A204.1 (cell line): ENCODE measurements at regions not wholly inside any gene's neighbourhood (a gene's known extent, or its start where the extent isn't known, plus 50 kb on each side); places are given as distances from the start of the nearest gene placed in this dataset.

Source experiments
- FAIRE-seq: peaks from 2 replicates; lab custom pipeline; 2012; peaks lifted over from hg19 to GRCh38; lab: Jason Lieb, UNC

DNA sequence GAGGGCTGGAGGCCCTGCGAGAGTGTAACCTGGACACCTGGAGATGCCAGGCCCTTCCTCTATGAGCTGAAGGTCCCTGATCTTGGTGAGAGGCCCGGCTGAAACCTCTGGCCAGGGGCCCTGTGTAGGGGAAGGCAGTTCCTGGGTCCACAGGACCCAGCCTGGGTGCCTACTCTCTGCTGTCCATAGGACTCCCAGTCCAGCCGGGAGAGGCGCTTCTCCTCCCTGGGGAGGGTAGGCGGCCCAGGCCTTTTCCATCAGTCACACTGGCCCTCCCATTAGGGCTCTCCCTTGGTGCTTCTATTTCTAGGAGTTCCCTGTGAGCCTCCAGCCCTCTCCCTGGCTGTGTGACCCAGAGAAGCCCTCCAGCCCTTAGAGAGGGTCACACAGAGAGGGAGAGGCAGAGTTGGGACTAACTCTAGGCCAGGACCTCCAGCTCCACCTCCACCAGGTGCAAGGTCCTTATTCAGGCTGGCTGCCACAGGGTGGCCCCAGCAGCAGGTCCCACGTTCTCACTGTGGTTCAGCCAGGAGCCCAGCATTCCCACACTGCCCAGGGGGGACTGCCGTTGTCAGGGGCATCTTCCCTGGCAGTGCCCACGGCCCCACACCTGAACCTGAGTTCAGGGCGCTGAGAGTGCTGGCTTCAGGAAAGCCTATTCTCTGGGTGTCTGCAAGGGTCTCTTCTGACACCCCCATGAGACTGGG, 146.8 kb downstream of the SMAD6 start:
- FAIRE-seq = no peak

DNA sequence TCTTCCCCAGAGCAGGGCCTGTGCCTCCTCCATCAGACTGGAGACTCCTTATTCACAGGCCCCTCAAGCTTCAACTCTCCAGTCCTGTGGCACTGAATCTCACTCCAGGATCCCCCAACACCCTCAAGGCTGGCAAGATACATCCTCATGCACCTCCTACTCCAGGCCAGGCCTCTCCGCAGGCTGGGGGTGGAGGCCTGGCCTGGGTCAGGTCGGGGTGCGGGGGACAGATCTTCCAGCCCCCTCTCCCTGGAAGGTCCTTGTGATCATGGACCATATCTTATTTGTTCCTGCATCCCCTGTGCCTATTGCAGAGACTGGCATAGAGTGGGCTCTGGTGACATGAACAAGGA, 147.3 kb downstream of the SMAD6 start:
- FAIRE-seq = no peak

DNA sequence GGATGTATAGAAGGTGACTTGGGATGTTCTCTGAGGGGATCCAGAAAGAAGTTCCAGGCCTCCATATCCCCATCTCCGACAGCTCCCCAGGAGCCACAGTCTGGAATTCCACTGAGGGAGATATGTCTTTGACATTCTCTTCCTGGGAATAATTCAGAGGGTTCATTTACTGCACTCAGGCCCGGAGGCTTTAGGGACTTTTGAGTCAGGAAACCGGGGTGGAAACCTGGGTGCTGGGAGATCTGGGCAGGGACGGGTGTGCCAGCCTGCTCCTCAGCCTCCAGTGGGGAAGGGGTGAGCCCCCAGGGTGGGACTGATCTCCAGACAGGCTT, 147.7 kb downstream of the SMAD6 start:
- FAIRE-seq = no peak

DNA sequence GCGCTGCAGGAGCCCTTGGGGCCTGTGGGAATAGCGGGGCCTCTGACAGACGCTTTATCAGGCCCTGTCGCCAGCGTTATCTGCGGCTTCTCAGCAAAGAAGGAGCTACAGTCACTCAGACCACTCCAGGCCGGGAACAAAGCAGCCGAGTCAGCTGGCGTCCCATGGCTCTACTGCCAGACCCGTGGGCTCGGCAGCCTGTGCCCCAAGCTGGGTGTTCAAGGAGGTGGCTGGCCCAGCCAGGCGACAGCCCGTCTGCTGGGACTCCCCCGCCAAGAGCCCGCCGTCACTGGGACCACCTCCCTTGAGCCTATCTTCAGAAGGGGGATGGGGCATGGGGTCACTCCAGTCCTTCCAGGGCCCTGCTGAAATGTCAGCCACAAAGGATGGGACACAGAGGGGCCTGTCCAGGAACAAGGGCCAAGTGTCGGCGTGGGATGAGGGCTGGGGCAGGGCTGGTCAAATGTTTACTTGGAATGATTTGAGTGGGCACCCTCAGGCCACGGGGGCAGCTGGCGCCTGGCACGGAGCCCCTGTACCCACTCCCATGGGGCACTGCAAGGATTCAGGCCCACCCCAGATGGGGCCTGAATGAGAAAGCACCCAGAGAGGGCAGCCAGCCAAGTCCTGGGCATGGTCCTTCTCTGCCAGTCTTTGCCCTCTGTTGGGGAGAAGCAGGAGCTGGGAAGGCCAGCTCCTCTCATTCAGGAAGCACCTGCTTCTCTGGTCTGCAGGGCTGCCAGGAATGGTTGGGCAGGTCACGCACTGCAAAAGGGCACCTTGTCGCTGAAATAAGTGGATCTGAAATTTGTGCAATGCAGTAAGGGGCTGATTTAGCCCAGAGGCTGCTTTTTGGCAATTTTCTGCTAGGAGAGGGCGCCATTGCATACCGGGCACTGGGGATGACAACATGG, 148.3 kb downstream of the SMAD6 start:
- no peak for FAIRE-seq

DNA sequence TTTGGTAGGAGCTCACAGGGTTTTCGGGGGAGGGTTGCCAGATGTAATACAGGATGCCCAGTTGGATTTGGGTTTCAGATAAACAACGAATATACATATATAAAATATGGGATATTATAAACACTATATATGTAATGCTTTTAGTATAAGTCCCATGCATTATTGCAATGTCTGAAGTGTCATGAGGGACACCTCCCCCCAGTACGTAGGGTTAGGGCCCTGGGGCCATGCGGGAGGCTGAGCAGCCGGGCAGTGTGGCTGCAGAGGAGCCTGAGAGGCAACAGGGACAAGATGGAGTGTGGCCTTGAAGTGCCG, 148.9 kb downstream of the SMAD6 start:
- no peak for FAIRE-seq

DNA sequence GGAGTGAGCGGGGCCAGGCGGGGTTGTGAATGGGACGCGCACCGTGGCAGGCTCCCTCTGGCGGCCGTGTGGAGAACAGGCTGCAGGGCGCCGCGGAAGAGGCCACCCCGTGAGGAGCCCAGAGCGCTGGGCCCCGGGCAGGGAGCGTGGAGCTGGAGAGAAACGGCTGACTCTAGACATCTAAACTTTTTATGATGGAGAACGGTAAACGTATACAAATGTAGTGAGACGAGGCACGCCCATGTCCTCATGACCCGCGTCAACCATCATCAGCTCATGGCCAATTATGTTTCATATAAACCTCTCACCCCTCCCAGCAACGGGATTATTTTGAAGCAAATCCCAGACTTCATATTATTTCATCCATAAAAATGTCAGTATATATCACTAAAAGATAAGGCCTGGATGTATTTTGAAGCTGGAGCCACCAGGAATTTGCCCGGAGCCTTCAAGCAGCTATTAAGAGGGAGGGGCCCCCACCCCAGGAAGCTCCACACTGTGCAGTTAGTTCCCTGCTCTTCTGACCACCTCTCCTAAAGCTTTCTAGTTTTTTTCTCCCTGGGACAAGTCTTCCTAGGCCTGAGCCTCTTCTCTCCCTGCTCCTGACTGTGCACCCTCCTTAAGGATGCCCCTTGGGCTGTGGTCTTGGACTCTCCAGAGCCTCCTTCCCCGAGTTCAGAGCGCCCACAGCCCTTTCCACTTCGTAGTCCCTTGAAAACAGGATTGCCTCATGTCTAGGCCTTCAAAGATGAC, 149.5 kb downstream of the SMAD6 start:
- FAIRE-seq = peak; percentile 29

DNA sequence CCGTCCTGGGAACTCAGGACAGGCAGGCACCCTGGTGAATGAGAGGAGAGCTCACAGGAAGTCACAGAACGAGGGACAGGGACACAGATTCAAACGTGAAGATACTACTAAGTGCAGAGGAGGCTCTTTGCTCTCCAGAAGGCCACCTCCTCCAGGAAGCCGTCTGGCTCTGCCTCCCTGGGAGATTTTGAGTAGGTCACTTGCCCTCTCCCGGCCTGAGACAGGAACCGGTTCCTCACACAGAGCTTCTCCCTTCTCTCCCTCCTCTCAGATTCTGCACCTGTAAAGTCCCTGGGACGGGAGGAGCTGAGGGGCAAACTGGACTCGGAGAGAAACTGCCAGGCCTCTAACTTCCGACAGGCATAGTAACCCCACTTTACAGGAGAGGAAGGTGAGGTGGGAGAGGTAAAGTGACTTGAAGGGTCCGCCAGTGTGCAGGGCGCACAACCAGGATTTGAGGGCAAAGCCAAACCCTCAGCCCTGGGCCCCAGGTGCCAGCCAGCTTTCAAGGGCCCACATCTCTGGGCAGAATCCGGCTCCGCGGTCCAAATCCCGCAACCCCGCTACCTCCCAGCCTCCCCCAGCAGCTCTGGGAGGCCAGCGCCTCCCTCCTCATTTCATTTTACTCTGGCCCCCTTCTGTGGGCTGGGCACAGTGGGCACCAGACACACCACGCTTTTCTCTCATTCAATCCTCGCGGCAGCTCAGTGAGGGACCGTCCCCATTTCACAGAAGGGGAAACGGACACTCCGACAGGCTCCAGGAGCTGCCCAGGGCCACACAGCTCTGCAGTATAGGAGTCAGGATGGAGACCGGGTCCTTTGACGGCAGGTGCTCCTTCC, 150.2 kb downstream of the SMAD6 start:
- FAIRE-seq = no peak

DNA sequence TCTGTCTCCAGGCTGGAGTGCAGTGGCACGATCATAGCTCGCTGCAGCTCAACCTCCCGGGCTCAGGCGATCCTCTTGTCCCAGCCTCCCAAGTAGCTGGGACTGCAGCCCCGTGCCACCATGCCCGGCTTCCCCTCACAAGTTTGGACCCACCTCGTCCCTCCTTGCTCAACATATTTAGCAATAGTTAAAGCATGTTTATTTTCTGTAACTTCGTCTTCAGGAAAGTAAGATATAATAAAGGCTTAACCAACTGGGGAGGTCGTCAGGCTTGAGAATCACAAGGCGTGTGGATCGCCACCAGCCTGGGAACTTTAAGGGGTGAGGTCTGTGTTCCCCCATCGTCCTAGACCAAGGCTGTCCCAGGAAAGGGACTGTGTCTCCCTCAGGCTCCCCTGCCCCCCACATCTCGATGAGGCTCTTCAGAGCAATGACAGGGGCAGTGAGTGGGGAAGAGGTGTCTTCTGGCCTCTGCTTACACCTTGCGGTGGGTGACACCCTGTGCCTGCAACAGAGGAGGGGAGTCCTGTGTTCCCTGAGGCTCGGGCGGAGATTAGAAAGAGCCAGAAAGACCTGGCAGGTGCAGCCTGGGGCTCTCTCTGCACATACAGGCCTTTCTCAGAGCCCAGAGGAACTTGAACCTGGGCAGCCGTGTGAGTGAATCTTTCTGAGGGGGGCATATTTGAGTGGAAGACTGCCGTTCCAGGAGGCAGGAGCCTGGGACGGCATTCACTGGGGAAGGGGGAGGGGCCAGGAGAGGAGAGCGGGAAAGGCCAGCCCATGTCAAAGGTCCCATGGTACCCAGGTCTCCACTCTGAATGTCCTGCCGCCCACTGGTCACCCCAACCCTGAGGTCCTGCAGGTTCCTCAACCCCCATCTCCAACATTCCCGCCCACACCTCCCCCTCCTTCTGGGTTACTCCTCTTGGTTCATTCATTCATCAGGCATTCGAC, 152.3 kb downstream of the SMAD6 start:
- FAIRE-seq = no peak

DNA sequence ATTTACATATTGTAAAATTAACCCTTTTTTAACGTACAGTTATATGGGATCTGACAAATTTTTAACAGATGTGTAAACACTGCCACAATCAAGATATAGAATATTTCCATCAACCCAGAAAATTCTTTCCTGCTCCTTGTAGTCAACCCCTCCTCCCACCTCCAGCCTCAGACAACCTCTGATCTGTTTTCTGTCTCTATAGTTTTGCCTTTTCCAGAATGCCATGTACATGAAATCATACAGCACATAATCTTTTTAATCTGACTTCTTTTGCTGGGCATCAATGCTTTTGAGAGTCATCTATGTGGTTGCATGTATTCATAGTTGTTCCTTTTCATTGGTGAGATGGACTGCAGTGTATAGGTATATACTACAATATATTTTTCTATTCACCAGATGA, 153.0 kb downstream of the SMAD6 start:
- FAIRE-seq = no peak

DNA sequence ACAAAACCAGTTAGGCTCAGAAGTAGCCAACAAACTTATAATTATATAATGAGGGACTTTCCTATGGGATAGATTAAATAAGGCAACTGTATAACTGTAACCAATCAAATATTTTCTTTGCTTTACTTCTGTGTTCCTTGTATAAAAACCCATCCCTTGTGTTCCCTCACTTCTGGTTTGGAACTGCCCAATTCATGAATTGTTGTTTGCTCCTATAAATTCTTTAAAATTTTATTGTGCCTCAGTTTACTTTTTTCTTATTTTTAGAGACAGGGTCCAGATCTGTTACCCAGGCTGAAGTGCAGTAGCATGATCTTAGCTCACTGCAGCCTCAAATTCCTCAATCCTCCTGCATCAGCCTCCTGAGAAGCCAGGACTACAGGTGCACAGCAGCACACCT, 155.7 kb downstream of the SMAD6 start:
- FAIRE-seq = no peak

DNA sequence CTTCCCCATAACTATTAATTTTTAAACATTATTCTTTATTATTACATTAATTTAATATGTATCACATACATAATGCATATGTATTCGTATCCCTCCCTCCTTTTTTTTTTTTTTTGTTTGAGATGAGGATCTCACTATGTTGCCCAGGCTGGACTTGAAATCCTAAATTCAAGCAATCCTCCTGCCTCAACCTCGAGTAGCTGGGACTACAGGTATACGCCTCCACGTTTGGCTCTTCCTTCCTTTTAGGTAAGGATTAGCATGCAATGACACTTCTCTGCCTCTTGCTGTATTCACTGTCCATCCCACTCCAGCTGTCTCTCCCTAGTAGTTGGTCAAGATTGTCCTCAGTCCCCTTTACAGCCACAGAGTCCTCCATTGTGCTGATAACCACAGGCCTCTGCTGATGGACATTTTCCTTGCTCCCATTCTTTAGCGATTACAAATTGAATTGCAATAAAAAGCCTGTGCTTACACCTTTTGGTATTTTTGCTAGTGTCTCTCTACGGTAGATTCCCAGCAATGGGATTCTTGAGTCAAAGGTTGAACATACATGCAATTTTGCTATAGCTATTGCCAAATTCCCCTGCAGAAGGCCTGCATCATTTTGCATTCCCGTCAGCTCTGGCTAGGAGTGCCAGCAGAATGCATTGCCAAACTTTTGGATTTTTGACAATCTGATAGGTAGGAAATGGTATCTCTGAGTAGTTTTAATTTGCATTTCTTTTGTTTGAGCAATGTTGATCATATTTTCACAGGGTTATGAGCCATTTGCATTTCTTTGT, 156.6 kb downstream of the SMAD6 start:
- FAIRE-seq = no peak

DNA sequence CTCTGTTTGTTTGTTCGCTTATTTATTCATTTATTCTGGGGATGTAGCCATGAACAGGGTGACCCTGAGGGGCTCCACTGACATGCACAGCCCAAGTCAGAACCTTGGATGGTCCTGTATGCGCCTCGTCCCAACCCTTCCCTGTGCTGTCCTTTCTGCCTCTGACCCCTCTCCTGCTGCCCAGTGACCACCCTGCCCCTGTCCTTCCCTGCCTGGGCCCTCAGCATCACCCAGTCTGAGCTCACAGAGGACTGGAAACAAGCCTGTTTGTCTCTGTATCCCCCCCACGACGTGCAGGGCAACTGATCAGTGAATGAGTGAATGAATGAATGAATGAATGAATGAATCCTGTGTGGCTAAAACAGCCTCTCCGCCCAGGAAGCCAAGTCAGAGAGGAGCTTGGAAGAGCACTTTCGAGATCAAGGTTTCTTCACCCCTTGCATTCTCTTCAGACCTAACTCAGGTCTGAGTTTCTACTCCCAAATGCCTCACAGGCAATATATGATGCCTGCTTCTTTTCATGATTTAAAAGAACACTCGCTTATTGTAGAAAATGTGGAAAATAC, 157.7 kb downstream of the SMAD6 start:
- no peak for FAIRE-seq

DNA sequence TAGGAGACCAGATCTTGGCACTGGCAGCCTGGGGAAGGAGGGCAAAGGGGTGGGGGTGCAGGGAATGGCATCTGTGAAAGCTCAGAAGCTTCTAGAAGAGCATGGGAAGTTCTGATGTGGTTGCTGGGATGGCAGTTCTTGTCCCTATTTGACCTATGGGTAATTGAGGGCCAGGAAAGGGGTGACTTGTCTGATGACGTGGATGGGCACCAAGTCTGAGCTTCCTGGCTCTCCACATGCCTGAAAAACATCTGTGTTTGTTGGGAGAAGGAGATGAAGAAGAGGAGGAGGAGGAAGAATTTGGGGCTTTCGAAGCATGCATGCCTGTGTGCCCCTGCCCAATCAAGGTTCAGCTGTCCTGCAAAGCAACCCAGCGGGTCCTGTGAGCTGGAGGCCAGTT, 158.8 kb downstream of the SMAD6 start:
- no peak for FAIRE-seq

DNA sequence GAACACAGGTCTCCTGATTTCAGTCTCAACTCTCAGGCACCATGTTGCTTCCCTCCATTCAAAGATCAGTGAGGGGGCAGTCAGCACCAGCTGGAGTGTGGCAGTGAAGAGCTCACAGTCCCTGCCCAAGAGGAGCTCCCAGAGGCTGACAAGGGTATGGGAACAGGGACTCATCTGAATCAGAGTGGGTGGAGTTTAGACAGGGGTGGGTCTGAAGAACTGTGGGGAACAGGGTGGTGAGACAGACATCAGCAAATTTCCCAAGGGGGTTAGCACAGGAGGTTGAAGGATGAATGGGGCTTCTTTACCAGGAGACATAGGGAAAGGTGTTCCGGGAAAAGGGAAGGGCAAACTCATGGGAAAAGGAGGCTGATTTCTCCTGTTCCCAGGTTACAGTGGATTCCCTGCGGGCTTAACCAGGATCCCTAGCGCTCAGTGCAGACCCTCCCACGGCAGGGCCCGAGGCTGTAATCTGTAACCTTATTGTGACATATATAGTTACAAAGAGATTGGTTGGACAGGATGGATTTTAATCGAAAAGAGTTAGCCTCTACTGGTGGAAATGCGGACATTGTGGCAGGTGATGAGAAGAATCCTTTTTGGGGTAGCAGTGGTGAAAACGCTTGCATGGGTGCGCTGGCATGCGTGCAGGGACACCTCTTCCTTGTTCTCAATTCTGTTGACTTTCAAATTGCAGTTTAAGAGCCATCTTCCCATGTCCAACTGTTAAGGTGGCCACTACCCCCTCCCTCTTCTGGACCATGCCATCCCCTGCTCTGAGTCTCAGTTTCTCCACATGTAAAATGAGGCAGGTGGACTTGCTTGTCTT, 160.3 kb downstream of the SMAD6 start:
- FAIRE-seq = no peak

DNA sequence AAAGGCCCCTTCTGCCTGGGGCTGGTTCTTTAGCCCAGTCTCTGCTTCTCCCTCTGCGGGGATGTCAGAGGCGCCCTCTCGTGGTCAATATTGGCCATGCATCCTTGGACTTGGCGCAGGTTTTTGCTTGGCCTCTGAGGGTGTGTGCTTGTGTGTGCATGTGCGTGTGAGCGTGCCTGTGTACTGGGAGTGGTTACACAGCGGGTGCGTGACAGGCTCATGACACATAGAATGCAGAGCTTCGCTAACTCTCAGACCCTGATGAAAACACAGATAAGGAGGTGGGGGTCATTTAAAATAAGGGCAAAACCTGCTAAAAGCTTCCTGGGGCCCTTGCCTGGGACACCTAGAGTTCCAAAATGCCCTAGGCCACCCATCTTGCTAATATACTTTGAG, 160.9 kb downstream of the SMAD6 start:
- peak; percentile 46 for FAIRE-seq

DNA sequence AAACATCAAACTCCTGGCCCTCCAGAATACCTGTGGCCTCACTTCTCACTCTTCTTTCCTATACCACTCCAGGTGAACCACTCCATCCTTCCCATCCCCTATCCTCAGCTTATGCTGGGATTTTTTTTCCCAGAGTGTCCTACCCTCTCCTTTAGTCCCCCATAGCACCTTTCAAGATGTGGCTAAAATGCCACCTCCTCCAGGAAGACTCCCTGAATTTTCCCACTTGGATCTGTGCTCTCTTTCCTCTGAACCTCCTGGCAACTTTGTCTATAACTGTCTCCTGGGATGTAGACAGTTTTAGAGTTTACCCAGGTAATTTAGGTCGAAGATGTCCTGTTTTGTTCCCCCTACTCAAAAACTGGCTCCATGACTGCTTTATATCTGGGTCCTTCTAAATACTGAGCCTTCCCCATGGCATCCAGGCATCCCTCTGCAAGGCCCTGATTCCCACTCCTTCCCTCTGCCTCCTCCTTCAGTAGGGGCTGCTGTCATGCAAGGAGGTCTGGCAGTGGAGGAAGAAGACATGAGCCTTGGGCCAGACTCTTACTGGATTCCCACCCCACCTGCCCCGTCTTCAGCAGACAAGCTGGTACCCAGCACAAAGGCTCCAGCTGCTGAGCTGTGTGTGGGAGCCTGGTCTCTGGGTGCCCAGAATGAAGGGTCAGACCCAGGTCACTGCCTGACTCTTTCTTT, 161.5 kb downstream of the SMAD6 start:
- no peak for FAIRE-seq

DNA sequence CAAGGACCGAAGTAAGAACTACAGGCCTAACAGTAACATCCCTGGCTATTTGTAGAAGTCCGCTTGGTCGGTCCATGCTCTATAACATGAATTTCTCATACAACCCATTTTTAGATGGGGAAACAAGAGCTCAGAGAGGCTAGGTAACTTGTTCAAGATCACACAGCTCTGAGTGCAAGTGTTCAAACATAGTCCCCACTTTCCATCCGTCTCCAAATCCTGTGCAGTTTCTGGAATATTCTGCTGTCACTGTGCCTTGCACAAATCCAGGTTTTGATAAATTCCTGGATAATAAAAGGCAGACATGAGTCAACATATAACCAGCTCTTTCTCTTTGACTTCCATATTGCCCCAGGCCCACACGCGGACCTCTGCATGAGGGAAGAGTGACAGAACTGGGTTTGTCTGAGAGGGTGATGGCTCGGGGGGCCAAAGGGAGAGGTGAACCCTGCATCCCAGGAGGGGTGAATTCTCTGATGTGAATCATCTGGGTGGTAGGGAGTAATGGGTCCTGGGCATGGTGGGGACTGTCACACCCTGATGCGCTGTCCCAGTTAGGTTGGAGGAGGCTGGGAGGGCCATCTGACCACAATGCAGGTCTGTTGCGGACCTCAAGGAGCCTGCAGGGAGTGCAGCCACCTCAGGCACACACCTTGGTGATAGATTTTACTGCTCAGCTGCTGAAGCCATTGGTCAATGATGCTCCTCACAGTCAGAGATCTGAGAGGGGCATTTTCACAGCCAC, 162.2 kb downstream of the SMAD6 start:
- FAIRE-seq = no peak

DNA sequence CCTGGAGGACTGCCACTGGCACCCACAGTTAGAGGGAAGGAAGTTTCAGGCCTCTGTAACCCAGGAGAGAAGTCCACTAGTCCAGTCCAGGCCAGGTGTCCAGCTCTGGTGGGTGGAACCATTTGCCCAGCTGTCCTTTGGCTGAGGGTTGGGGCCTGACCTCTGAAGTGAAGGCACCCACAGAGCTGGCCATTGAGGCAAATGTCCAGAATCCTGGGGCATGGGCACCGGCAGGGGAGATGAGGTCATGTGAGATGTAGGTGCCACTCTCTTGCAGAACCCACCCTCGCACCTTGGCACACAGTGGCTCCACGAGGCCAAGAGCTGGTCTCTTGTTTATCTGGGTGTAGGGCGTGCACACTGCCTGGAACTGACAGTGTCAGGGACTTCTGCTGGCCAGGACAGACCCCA, 162.8 kb downstream of the SMAD6 start:
- FAIRE-seq = no peak
